ENCODE measurements at regions not wholly inside any gene's neighbourhood (a gene's known extent, or its start where the extent isn't known, plus 50 kb on each side); places are given as distances from the start of the nearest gene placed in this dataset.

DNA sequence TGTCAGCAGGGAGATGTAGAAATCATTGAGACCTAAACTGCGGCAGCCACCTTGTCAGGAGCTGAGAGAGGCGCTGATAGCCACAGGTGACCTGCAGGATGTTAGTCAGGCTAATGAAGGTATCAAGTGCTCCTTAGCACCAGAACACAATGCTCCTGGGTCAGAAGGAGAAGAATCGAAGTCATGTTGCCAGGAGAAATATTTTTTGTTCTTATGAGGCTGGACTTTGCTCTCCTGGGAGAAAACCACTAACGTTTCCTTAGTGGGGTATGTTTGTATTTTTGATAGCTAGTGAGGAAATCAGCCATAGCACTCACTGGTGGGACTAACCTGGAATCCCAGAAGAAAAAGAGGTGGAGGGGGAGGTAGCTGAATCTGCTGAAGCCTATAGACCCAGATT lies 120.9 kb upstream of the LRFN2 start:
- no peak overlapping the region for H3K4me3 ChIP-seq (ENCODE audit: low read depth, low read length)
- DNase-seq (ENCODE audit: low read depth) = no peak
- TF ChIP-seq, protein P1, sequence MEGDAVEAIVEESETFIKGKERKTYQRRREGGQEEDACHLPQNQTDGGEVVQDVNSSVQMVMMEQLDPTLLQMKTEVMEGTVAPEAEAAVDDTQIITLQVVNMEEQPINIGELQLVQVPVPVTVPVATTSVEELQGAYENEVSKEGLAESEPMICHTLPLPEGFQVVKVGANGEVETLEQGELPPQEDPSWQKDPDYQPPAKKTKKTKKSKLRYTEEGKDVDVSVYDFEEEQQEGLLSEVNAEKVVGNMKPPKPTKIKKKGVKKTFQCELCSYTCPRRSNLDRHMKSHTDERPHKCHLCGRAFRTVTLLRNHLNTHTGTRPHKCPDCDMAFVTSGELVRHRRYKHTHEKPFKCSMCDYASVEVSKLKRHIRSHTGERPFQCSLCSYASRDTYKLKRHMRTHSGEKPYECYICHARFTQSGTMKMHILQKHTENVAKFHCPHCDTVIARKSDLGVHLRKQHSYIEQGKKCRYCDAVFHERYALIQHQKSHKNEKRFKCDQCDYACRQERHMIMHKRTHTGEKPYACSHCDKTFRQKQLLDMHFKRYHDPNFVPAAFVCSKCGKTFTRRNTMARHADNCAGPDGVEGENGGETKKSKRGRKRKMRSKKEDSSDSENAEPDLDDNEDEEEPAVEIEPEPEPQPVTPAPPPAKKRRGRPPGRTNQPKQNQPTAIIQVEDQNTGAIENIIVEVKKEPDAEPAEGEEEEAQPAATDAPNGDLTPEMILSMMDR (conservative IDR thresholded peaks at IDR 0.05; ENCODE audit: low read depth, low read length) = no peak

DNA sequence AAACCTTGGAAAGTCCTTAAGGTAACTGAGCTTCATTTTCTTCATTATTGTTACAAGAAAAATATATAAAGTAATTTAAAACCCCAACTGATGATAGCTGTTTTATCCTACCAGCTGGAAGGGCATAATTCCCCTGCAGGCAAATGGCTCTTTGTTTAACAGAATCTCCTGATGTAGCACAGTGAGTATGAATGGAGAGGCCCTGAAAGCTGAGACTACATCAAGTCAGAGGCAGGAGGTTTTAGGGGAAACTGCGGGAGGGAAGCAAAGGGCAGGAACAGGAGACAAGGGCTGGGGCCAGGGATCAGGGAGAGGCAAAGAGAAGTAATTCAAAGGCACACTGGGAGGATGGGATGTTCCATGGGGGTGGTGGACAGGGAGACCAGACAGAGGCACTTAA lies 119.0 kb upstream of the LRFN2 start:
- no peak for DNase-seq (ENCODE audit: low read depth)
- no peak overlapping the region for H3K4me3 ChIP-seq (ENCODE audit: low read depth, low read length)
- TF ChIP-seq, protein P1 (conservative IDR thresholded peaks at IDR 0.05; ENCODE audit: low read depth, low read length) = no peak

DNA sequence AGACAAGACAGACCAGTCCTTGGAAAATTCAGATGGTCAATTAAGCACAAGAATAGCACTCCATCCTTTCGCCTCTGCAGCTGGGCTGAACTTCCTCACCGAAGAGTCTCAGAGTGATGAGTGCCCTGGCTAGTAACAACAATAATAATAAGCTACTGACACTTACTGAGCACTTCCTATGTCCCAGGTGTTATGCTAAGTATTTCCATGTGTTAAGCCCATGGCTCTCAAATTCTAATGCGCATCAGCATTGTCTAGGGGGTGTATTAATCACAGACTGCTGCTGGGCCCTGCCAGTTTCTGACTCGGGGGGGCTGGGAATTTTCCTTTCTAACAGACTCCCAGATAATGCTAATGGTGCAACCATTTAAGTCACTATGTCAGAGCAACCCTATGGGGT lies 118.2 kb upstream of the LRFN2 start:
- TF ChIP-seq, protein P1 (conservative IDR thresholded peaks at IDR 0.05; ENCODE audit: low read depth, low read length) = no peak
- no peak overlapping the region for H3K4me3 ChIP-seq (ENCODE audit: low read depth, low read length)
- DNase-seq (ENCODE audit: low read depth) = no peak

DNA sequence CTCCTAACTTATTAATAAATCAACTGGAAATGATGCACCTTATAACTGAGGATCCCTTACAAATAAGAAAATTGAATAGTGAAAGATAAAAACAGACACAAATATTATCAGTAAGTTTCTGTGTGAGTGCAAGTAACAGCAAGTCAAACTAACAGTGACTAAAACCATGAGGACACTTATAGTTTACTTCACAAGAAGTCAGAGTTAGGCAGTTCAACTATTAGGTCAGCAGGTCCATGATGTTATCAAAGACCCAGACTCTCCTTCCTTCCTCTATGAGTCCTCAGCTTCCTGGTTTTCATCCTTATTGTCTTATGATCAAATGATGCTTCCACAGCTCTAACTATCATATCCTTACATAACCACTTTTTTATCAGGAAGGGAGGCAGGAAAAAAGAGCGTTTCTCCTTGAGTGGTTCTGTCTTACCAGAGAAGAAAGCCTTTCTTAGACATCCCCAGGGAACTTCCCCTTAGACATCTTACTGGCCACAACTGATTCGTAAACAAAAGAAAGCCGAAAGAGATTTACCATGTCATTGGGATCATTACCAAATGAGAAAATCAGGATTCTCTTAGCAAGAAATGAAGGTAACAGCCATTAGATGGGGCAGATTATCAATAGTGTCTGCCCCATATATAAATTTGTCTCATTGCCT lies 114.3 kb upstream of the LRFN2 start:
- no peak overlapping the region for H3K4me3 ChIP-seq (ENCODE audit: low read depth, low read length)
- no peak for DNase-seq (ENCODE audit: low read depth)
- TF ChIP-seq, protein P1 (conservative IDR thresholded peaks at IDR 0.05; ENCODE audit: low read depth, low read length) = no peak

DNA sequence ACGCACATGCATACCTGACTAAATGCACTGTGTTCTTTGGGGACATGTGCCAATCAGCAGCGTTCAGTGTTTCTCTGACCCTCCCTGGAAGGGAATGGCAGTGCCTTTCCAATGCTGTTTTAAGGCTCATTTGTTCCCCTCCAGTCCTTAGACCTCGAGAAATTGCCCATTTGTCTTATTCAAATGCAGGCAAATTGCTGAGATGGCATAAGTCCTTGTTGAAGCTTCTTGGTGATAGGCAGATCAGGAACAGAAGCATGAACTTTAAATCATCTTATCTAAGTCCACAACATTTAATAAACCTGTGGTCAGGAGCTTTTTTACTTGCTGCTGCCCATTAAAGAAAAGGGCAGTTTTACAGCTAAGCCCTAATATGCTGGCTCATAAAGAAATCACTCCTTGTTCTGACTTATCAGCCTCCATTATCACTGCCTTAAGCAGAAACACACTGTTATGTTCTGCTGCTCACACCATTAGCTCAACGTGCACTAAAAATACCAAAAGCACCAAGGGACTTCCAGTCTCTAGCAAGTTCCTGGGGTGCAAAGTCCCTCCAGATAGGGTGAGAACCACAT lies 112.9 kb upstream of the LRFN2 start:
- DNase-seq (ENCODE audit: low read depth) = no peak
- no peak overlapping the region for H3K4me3 ChIP-seq (ENCODE audit: low read depth, low read length)
- TF ChIP-seq, protein P1 (conservative IDR thresholded peaks at IDR 0.05; ENCODE audit: low read depth, low read length) = no peak

DNA sequence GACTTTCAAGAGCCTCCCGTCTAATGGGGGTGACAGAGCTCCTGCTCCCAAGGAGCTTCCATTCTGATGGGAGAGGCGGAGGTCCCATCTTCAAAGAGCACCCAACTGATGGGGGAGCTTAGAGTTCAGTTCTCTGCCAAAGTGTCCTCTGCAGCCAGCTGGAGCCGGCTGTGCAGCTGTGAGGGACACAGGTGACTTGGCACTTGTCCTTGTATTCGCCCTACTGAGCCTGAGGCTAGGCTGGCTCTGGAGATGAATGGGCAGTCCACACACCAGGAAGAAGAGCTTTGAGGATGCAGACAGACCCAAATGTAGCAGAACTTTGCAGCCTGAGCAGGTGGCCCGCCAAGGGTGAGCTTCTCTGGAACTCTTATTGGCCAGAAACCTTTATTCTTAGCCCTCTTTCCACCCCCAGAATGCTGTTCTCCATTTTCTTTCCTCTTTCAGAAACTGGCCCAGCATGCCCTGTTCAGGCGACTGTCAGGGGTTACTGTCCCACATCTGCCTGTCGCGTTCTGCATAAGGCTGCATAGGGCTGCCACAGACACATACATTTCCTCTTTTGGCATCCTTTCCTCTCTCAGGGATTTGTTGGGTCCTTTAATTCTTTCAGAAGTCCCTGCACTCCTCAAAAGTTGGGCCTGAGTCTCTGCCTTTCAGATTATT lies 108.7 kb upstream of the LRFN2 start:
- TF ChIP-seq, protein P1 (conservative IDR thresholded peaks at IDR 0.05; ENCODE audit: low read depth, low read length) = no peak
- no peak for DNase-seq (ENCODE audit: low read depth)
- no peak overlapping the region for H3K4me3 ChIP-seq (ENCODE audit: low read depth, low read length)
